ENCODE measurements at regions not wholly inside any gene's neighbourhood (a gene's known extent, or its start where the extent isn't known, plus 50 kb on each side); places are given as distances from the start of the nearest gene placed in this dataset.

GRCh38 chr1:239861985-239862384 lies 229.7 kb upstream of the FMN2 start:
- H3K4me1 ChIP-seq (ENCODE audit: insufficient read depth, low read length, poor library complexity, severe bottlenecking) = no peaks in the 10 kb centered on the region
- no peak overlapping the region for H3K4me2 ChIP-seq (ENCODE audit: low read length)
- ChIA-PET POLR2A (interaction anchor here (0.6 kb wide), 1 partner anchor 168 kb away, joined by 3 read pairs; no protein-coding TSS in a partner anchor), CTCF (ENCODE audit: unreplicated experiment) (no interaction called here)
- DNase-seq (ENCODE audit: low spot score) = no peak
- H3K9me2 ChIP-seq (ENCODE audit: insufficient read depth, low read length) = no peaks in the 10 kb centered on the region
- no peaks in the 10 kb centered on the region for H3K79me2 ChIP-seq (ENCODE audit: insufficient read depth, low read depth, low read length)
- H3K36me3 ChIP-seq (ENCODE audit: insufficient read depth, low read length) = no peaks in the 10 kb centered on the region
- H3K27ac ChIP-seq (ENCODE audit: low read depth, low read length, poor library complexity, severe bottlenecking) = no peak overlapping the region
- intact Hi-C loops (cut with micrococcal nuclease; ENCODE audit: unreplicated experiment) = no loop called here
- no peak overlapping the region for H2AFZ ChIP-seq (ENCODE audit: low read length)
- no peaks in the 10 kb centered on the region for H3K9me3 ChIP-seq (ENCODE audit: low read length)
- H4K20me1 ChIP-seq (ENCODE audit: insufficient read depth, low read length) = no peaks in the 10 kb centered on the region
- H3K4me3 ChIP-seq (ENCODE audit: low read depth, low read length, poor library complexity, severe bottlenecking) = no peak overlapping the region
- TF ChIP-seq EZH2phosphoT487 (IDR thresholded peaks at IDR 0.05; ENCODE audit: borderline replicate concordance, low read depth, low read length) (no peak), CTCF (conservative IDR thresholded peaks at IDR 0.05; ENCODE audit: low read length) (no peak)
- no TSS peak for BruUV-seq (replicated peaks)

- CTCF ChIA-PET (ENCODE audit: unreplicated experiment) = no interaction called here
- TF ChIP-seq CTCF (conservative IDR thresholded peaks at IDR 0.05; ENCODE audit: low read length) = no peak
- TF ChIP-seq EZH2phosphoT487 (IDR thresholded peaks at IDR 0.05; ENCODE audit: borderline replicate concordance, low read depth, low read length) = no peak
These were observed 223.4 kb upstream of the FMN2 start for GRCh38 chr1:239868058-239868832.

GRCh38 chr1:239870194-239870593 lies 221.5 kb upstream of the FMN2 start:
- TF ChIP-seq CTCF (conservative IDR thresholded peaks at IDR 0.05; ENCODE audit: low read length) (no peak), EZH2phosphoT487 (IDR thresholded peaks at IDR 0.05; ENCODE audit: borderline replicate concordance, low read depth, low read length) (no peak)
- H3K36me3 ChIP-seq (ENCODE audit: insufficient read depth, low read length) = no peaks in the 10 kb centered on the region
- no peak overlapping the region for H3K4me3 ChIP-seq (ENCODE audit: low read depth, low read length, poor library complexity, severe bottlenecking)
- ChIA-PET CTCF (ENCODE audit: unreplicated experiment) (no interaction called here), POLR2A (no interaction called here)
- BruUV-seq (replicated peaks) = no TSS peak
- no peak overlapping the region for H2AFZ ChIP-seq (ENCODE audit: low read length)
- no peaks in the 10 kb centered on the region for H3K4me1 ChIP-seq (ENCODE audit: insufficient read depth, low read length, poor library complexity, severe bottlenecking)
- H3K4me2 ChIP-seq (ENCODE audit: low read length) = no peak overlapping the region
- no peaks in the 10 kb centered on the region for H4K20me1 ChIP-seq (ENCODE audit: insufficient read depth, low read length)
- intact Hi-C loops (cut with micrococcal nuclease; ENCODE audit: unreplicated experiment) = no loop called here
- DNase-seq (ENCODE audit: low spot score) = no peak
- no peaks in the 10 kb centered on the region for H3K9me2 ChIP-seq (ENCODE audit: insufficient read depth, low read length)
- H3K9me3 ChIP-seq (ENCODE audit: low read length) = no peaks in the 10 kb centered on the region
- no peak overlapping the region for H3K27ac ChIP-seq (ENCODE audit: low read depth, low read length, poor library complexity, severe bottlenecking)
- no peaks in the 10 kb centered on the region for H3K79me2 ChIP-seq (ENCODE audit: insufficient read depth, low read depth, low read length)

More at GRCh38 chr1:239868058-239868832, 223.4 kb upstream of the FMN2 start:
- intact Hi-C loops (cut with micrococcal nuclease; ENCODE audit: unreplicated experiment) = no loop called here
- no peak for DNase-seq (ENCODE audit: low spot score)
- POLR2A ChIA-PET = no interaction called here
- H4K20me1 ChIP-seq (ENCODE audit: insufficient read depth, low read length) = no peaks in the 10 kb centered on the region
- H3K27ac ChIP-seq (ENCODE audit: low read depth, low read length, poor library complexity, severe bottlenecking) = no peak overlapping the region
- no peaks in the 10 kb centered on the region for H3K4me1 ChIP-seq (ENCODE audit: insufficient read depth, low read length, poor library complexity, severe bottlenecking)
- H3K9me3 ChIP-seq (ENCODE audit: low read length) = no peaks in the 10 kb centered on the region
- BruUV-seq (replicated peaks) = no TSS peak
- no peak overlapping the region for H3K4me3 ChIP-seq (ENCODE audit: low read depth, low read length, poor library complexity, severe bottlenecking)
- no peak overlapping the region for H2AFZ ChIP-seq (ENCODE audit: low read length)
- H3K4me2 ChIP-seq (ENCODE audit: low read length) = no peak overlapping the region
- H3K79me2 ChIP-seq (ENCODE audit: insufficient read depth, low read depth, low read length) = no peaks in the 10 kb centered on the region
- H3K9me2 ChIP-seq (ENCODE audit: insufficient read depth, low read length) = no peaks in the 10 kb centered on the region
- H3K36me3 ChIP-seq (ENCODE audit: insufficient read depth, low read length) = no peaks in the 10 kb centered on the region

All from OCI-LY7 (cell line).